NCI-H1436 treated with DMSO at 0.1 percent for 48 hours (cell line): ENCODE measurements at regions not wholly inside any gene's neighbourhood (a gene's known extent, or its start where the extent isn't known, plus 50 kb on each side); places are given as distances from the start of the nearest gene placed in this dataset.
"Not testable (repeated sequence)": the region's sequence is repeated elsewhere in the genome, so short reads cannot be mapped to it uniquely, and the experiment has no call there.

Source experiments
- DNase-seq: peaks from one replicate; lab custom pipeline; 2025; lab: John Stamatoyannopoulos, UW

DNA sequence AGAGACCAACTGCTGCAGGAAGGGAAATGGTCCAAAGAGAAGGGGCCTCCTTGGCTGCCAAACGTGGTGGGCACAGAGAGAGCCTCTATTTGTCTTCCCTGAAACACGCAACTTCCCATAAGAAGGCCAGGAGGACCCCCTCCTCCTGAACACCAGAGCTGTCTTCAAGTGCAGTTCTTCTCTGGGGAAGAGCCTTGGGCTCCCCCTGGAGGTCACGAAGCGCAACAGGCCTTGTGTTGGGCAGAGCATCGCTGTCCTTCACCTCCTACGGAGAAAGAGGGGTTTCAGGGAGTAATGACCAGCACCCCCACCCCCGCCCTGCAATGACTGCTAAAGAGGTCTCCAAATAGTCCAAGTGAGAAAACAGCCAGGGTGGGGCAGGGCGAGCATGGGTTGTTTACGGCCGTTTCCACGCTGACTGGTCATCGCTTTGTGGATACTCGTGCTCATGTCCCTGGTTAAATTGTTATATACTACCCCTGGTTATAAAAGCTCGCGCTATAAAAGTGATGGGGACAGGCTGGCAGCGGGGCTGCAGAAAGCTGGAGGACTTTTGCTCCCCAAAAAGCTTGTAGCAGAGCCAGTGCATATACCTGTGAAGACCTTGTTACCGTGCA lies 397.5 kb upstream of the ATP10A start:
- DNase-seq, result no peak

DNA sequence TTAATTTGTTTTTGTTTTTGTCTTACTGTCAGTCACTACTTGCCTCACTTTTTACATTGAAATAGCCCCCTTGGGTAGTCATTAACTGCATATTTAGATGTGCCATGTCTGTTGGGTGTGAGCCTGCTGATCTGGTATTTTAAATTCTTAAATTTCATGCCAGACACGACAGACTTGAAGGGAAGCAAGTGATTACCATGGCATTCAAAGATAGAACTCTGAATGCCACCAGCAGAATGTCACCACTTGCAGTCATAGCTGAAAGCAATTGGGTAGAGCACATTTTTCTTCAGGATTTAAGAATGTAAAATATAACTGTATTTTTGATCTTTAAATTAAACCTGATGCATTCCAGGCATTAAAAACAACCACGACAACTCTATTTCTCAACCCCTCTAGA lies 396.5 kb upstream of the ATP10A start:
- no peak for DNase-seq

DNA sequence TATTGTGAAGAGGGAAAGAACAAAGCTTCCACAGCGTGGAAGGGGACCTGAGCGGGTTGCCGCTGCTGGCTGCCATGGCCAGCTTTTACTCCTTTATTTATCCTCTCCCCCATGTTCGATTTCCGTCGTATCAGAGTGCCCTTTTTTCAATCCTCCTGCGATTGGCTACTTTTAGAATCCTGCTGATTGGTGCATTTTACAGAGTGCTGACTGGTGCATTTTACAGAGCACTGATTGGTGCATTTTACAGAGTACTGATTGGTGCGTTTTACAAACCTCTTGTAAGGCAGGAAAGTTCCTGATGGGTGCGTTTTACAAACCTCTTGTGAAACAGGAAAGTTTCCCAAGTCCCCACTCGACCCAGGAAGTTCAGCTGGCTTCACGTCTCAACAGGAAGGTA lies 381.7 kb upstream of the ATP10A start:
- DNase-seq, result not testable (repeated sequence)

DNA sequence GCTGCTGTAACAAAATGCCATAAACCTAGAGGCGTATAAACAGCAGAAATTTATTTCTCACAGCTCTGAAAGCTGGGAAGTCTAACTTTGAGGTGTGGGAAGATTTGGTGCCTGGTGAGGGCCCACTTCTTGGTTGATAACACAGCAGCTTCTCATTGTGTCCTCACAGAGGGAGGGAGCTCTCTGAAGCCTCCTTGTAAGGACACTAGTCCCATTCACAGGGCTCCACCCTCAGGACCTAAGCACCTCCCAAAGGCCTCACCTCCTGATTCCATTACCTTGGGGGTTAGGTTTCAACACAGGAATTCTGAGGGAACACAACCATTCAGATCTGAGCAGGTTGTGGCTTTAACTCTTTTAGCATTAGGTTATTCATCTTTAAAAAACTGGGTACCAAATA lies 380.3 kb upstream of the ATP10A start:
- no peak for DNase-seq

DNA sequence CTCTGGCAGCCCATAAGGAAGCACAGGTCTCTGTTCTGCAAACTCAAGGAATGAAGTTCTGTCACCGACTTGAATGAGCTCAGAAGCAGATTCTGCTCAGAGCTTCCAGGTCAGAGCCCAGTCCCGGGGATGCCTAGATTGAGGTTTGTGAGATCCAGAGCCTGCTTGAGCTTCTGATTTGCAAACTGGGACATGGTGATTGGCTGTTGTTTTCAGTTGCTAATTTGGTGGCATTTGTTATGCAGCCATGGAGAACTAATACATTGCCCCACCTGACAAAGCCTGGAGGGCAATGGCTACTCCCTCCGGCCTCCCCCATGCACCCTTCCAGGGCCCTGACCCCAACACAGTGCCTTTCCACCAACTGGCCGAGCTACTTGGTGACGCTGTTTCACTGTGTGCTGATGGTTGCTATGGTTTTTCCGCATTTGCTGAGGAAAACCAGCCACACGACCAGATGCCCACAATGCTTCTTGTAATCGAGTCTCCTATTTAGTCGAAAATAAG lies 379.5 kb upstream of the ATP10A start:
- no peak for DNase-seq

DNA sequence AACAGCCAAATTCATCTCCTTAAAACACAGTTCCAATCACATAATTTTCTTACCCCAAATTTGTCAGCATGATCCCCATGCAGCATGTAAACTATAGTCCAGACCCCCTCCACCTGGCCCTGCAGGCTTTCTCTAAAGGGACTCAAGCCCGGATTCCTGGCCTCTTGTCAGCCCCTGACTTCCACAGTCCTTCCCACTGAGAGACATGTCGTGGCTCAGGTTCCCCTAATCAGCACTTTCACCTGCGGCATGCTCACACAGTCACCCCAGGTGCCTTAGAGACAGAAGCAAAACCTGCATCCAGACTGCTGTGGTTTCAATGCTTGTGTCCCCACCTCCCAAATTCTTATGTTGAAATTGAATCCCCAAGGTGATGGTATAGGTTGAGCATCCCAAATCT lies 372.7 kb upstream of the ATP10A start:
- DNase-seq, result no peak

DNA sequence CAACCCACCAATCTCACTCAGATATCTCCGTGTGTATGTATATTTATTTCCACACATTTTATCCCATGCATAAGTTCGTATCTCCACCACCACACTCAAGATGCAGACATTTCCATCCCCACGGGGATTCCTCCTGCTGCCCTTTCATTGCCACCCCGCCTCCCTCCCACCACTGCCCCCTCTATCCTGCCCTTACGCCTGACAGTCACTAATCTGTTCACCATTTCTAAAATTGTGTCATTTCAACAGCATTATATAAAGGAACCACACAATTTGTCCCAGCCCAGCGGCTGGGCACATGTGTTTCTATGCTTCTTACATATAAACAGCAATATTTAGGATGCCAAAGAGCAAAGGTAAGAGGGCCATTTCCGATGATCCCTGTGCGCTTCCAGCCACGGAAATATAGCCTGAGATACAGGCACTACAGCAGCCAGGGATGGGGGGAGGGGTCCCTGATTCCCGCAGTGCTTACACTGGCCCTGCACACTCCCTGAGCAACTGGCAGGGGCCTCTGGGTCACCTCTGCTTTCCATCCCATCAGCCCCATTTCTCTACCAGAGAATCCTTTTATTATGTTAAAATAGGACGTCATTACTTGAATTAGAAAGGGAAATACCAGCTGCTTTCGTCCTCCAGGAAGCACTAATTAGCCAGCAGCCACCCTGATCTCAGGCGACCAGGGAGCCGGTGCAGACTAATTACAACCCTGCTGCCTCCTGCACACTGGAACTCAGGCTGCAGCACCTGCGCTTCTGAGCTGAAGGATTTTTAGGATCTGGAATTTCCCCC lies 372.0 kb upstream of the ATP10A start:
- DNase-seq, result no peak

DNA sequence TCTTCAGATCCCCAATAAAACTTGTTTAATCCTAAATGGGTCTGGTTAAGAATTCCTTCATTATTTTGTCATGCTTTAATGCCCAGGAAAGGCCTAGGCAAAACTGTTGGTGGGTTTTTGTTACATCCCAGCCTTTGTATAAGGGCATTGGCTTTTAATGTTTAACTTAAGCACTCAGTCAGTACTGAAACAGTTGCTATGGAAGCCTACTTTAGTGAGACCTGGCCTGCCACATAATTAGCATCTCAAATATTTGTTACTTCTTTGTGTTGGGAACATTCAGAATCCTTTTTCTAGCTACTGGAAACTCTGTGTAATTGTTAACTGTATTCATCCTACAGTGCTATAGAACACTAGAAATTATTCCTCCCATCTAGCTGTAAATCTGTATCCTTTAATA lies 369.6 kb upstream of the ATP10A start:
- DNase-seq, result no peak

DNA sequence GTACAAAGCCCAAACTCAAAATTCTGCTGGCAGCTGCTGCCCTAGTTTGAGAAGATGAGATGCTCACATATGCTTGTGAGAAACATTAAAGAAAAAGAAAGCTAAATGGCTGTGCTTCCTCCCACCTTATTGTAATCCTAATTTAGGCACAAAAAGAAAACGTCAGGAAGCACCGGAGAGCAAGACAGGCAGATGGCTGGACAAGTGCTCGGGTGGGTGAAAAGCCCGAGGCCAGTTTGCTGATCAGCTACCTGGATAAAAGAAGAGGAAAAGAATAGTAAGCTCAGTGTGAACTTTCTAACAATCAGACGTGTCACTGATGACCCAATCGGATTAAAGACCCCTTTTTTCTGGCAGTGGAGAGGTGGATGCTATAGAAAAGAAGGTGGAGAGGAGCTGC lies 368.0 kb upstream of the ATP10A start:
- DNase-seq, result no peak

DNA sequence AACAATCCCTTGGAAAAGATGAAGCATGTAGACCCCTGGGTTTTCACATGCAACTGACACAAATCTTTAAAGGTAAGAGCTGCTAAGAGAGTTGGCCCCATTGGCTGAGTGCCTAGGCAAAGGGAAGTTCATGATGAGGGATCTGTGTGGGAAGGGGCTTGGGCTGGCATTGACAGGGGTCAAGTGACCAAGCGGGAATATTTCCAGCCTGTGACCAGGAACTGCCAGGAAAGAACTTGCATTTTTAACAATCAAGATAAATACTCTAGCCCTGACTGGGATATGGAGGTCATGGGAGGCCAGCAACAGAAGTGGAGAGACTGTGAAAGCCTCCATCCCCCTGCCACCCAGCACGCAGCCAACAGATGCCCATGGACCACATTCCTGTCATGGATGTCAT lies 361.1 kb upstream of the ATP10A start:
- no peak for DNase-seq

DNA sequence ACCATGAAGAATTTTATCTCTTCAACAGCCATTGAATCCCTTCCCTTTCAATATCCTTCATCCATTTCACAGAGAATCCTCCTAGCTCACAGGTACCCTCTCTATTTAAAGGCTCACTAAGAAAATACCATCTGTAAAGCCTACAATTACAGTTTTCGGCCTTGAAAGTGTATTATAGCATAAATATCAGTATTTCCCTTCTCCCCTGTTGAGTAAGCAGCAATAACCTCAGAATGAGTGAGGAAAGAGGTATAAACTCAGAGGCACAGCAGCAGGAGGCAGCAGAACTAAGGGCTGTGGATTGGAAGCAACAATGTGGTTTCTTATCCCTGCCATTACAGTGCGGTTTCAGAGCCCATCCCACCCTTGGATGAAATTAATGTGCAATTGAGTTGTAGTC lies 360.6 kb upstream of the ATP10A start:
- no peak for DNase-seq

DNA sequence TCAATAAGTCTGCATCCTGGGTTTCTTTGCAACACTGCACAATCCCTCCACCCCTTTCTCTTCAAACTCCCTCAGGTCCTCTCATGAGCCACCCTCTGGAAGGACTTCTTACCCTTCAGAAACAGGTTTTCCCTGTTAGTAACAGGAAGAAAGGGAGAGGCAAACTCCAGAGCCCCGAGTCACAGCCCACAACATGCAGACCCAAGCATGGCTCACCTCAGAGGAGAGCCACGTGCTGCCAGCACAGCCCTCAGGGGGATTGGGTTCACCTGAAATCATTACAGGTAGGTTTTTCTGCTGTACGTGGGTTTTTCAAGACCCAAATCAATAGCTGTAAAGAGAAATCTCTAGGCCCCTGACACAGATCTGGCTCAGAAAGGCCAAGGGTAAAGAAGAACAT lies 359.7 kb upstream of the ATP10A start:
- no peak for DNase-seq

DNA sequence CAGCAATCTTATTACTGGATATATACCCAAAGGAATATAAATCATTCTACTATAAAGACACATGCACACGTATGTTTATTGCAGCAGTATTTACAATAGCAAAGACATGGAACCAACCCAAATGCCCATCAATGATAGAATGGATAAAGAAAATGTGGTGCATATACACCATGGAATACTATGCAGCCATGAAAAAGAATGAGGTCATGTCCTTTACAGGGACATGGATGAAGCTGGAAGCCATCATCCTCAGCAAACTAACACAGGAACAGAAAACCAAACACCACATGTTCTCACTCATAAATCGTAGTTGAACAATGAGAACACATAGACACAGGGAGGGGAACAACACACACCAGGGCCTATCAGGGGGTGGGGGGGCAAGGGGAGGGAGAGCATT lies 353.9 kb upstream of the ATP10A start:
- not testable (repeated sequence) for DNase-seq

DNA sequence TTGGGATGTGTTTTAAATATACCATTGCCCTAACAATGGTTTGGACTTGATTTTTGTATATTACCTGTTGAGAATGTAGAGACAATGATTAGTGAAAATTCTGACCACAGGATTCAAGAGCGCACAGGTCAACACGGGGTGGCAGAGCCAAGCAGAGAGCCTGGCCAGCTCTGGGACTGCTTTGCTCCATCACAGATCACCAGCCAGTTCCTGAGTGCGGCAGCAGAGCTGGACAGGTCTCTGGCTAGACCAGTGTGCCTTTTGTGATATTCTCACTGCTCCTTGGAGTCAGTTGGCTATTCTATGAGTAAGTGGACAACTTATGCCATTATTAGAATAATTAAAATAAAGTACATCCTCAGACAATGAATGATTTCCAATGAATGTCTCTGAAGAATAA lies 351.2 kb upstream of the ATP10A start:
- no peak for DNase-seq

DNA sequence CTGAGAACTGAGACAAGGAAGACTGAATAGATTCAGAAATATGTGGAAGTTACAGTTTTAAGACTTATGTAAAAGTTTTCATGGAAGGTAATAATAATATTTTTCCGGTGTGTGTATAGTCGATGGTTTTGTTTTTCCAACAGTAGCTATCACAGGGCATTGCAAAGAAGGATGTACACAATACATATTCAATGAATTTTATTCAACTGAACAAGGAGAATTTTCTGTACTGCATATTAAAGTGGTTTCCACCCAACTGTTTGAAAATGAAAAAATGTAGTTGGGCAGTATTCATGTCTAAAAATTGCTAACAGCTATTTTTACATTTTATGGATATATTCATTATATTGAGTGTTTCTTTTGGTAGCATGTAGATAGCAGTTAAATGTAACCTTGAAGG lies 350.3 kb upstream of the ATP10A start:
- DNase-seq, result no peak

DNA sequence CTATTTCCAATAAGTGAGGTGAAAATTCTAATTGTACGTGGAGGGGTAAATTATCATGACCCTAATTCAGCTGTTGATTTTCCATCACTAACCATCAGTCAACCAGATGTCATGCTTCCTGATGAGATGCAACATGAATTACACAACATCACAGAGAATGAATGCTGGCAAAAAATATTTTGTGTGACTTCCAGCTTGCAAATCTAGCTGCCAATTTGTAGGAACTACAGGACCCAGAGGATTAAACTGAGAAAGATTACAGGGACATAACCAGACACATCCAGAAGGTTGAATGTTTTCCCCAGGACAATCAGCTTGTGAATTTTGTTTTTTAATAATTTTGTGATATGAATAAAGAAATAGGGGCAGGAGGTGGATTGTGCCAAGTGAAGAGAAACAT lies 349.0 kb upstream of the ATP10A start:
- DNase-seq, result no peak

DNA sequence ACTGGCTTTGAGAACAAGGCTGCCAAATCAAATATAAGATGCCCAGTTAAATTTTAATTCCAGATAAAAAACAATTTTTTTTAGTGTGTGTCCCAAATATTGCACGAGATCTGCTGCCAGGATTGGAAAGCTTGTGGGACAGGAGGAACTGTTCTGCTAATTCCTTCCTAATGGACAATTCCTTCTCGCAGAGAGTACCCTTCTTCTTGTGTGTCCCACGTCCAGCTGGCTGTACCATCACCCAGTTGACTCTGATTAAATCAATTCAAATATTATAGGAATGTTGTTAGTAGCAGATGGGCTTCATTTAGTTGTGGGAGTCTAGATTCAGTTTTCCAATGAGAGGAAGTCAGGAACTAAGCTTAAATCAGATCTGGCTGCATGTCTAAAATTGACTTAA lies 347.9 kb upstream of the ATP10A start:
- DNase-seq, result no peak

DNA sequence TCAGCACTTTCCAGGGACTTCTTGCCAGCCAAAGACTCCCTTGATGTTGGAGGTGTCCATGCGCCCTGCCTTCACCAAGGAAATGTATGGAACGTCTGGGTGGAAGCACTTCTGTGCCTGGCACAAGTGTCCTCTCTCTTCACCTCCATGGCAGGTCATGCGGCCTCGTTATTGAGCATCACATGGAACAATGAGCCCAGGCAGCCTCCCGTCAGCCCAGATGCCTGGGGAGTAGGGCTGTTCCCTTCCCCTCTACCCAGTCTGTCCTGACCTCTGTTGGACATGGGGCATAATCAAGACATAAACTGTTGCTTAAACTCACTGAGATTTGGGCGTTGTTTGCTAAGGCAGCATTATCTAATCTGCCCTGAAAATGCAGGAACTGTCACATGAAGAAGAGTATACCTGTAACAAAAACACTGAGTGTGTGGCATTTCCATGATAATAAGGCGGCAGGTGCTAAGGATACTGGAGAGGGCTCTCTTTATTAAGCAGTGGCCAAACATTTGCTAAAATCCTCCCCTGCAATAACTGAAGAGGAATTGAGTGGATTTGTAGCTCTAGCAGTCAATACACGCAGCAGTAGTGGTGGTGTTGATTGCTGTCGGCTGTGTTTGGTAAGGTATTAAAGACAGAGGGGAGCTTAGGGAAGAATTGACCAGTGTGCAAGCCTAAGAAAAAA lies 338.2 kb upstream of the ATP10A start:
- no peak for DNase-seq

DNA sequence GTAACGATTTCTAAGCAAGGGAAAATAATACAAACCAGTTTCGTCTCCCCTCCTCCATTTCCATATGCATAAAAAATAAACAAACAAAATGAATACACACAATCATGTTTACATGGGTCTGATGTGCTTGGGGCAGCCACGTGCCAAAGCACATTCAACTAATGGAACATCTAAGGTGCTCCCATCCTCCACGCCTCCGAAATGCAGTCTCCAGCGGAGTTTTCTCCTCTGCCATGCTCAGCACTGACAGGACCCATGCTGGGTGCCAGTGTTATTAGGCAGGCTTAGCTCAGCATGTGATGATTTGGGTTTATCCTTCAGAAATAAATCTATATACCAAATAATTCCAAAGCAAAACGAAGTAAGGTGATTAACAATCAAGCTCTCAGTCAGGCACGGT lies 337.3 kb upstream of the ATP10A start:
- DNase-seq, result no peak

DNA sequence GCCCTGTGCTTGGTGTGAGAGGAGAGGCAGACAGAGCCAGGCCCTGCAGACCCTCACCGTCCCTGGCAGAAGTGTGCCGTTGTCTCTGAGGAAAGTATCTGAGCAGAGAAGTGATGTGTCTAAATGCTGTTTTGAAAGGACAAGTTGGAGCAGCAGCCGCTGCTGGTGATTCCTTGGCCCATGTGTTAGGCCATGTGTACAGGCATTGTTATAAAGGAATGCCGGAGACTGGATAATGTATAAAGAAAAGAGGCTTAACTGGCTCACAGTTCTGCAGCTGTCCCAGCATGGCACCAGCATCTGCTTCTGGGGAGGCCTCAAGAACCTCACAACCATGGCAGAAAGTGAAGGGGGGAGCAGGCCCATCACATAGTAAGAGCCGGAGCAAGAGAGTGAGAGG lies 334.6 kb upstream of the ATP10A start:
- no peak for DNase-seq

DNA sequence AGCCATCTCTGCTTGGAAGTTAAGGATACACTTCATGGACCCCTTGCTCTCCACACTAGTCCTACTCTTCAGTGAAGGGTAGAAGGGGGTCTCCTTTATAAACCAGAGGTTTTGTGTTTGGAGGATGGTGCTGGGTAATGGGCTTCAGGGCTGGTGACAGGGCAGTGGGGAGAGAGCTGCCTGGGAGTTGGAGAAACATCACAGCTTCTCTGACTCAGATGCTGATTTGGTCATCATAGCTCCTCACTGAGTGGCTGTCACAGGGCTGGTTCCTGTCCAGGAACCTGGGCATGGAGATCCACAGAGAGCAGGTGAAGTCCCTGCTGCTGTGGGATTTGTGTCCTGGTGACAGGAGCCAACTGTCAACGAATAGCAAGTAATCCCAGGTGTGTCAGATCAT lies 333.9 kb upstream of the ATP10A start:
- no peak for DNase-seq

DNA sequence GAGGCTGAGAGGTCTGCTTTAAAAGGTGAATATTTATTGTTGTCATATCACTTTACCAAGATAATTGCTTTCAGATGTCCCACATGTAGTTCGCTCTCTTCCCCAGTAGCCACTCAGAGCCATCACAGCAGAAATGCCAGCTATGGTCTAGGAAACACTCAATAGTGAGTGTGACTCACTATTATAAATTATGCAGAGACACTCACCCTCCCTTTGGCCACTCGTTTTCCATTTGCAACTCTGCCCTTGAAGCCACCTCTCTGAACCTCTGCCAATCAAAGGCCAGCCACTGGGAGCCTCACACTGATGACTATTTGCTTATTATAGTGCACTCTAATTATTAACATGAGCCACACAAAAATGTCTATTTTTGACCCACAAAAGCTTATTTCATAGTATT lies 328.1 kb upstream of the ATP10A start:
- DNase-seq, result no peak

DNA sequence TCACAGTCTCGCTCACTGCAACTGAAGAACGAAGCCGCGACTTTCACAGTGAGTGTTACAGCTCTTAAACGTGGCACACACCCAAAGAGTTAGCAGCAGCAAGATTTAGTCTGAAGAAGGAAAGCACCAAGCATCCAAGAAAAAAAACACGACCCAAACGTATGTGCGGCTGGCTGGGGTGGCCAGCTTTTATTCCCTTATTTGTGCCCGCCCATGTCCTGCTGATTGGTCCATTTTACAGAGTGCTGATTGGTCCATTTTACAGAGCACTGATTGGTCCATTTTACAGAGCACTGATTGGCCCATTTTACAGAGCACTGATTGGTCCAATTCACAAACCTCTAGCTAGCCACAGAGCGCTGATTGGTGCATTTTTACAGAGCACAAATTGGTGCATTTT lies 323.0 kb upstream of the ATP10A start:
- DNase-seq, result not testable (repeated sequence)
